HUES48 (cell line): ENCODE measurements at regions not wholly inside any gene's neighbourhood (a gene's known extent, or its start where the extent isn't known, plus 50 kb on each side); places are given as distances from the start of the nearest gene placed in this dataset.

Experiments
- H3K27ac ChIP-seq: one replicate; pipeline ENCODE4 v1.7.0; 2013; ENCODE audit warnings: low read depth, low read length, inconsistent platforms
- H3K27me3 ChIP-seq: 2 replicates; pipeline ENCODE4 v1.6.1; 2013; ENCODE audit warnings: mild to moderate bottlenecking, low read length; ENCODE audit not compliant: control insufficient read depth, insufficient read depth
- H3K36me3 ChIP-seq: 2 replicates; pipeline ENCODE4 v1.6.1; 2013; ENCODE audit warnings: low read length; ENCODE audit not compliant: control insufficient read depth, insufficient read depth
- H3K4me1 ChIP-seq: 2 replicates; pipeline ENCODE4 v1.6.1; 2013; ENCODE audit warnings: mild to moderate bottlenecking, low read length; ENCODE audit not compliant: control insufficient read depth, insufficient read depth
- H3K4me3 ChIP-seq: 2 replicates; pipeline ENCODE4 v1.5.1; 2013; ENCODE audit warnings: mild to moderate bottlenecking, low read depth, low read length
- H3K9ac ChIP-seq: 2 replicates; pipeline ENCODE4 v1.6.1; 2013; ENCODE audit warnings: mild to moderate bottlenecking, low read depth, low read length, moderate library complexity
- H3K9me3 ChIP-seq: 2 replicates; pipeline ENCODE4 v1.6.1; 2013; ENCODE audit warnings: low read length; ENCODE audit not compliant: control insufficient read depth, insufficient read depth

GRCh38 chrX:58051346-58051745 is 141.1 kb upstream of the ZXDA start:
- H3K9ac ChIP-seq = no peak overlapping the region
- no peak overlapping the region for H3K27ac ChIP-seq
- no peaks in the 10 kb centered on the region for H3K4me1 ChIP-seq
- no peaks in the 10 kb centered on the region for H3K36me3 ChIP-seq
- no peaks in the 10 kb centered on the region for H3K27me3 ChIP-seq
- H3K4me3 ChIP-seq = no peak overlapping the region
- H3K9me3 ChIP-seq = peaks cover 94% of the 10 kb centered on the region

- no peak overlapping the region for H3K27ac ChIP-seq
- H3K9me3 ChIP-seq = peaks cover 83% of the 10 kb centered on the region
- H3K27me3 ChIP-seq = no peaks in the 10 kb centered on the region
- no peaks in the 10 kb centered on the region for H3K4me1 ChIP-seq
- no peaks in the 10 kb centered on the region for H3K36me3 ChIP-seq
- no peak overlapping the region for H3K4me3 ChIP-seq
- no peak overlapping the region for H3K9ac ChIP-seq
These were observed 133.9 kb upstream of the ZXDA start for GRCh38 chrX:58044130-58044529.

GRCh38 chrX:58025979-58026378 is 115.7 kb upstream of the ZXDA start:
- H3K27ac ChIP-seq = no peak overlapping the region
- H3K9ac ChIP-seq = no peak overlapping the region
- peaks cover 97% of the 10 kb centered on the region for H3K9me3 ChIP-seq
- no peaks in the 10 kb centered on the region for H3K4me1 ChIP-seq
- no peaks in the 10 kb centered on the region for H3K27me3 ChIP-seq
- H3K4me3 ChIP-seq = no peak overlapping the region
- H3K36me3 ChIP-seq = no peaks in the 10 kb centered on the region

- no peaks in the 10 kb centered on the region for H3K4me1 ChIP-seq
- peaks cover 79% of the 10 kb centered on the region for H3K9me3 ChIP-seq
- no peaks in the 10 kb centered on the region for H3K36me3 ChIP-seq
- no peak overlapping the region for H3K4me3 ChIP-seq
- no peaks in the 10 kb centered on the region for H3K27me3 ChIP-seq
- H3K27ac ChIP-seq = no peak overlapping the region
- no peak overlapping the region for H3K9ac ChIP-seq
These were observed 75.7 kb upstream of the ZXDA start for GRCh38 chrX:57985951-57986350.

GRCh38 chrX:57984620-57985019 is 74.4 kb upstream of the ZXDA start:
- H3K27ac ChIP-seq = no peak overlapping the region
- H3K9ac ChIP-seq = no peak overlapping the region
- H3K4me3 ChIP-seq = no peak overlapping the region
- H3K36me3 ChIP-seq = no peaks in the 10 kb centered on the region
- no peaks in the 10 kb centered on the region for H3K4me1 ChIP-seq
- H3K27me3 ChIP-seq = no peaks in the 10 kb centered on the region
- peaks cover 66% of the 10 kb centered on the region for H3K9me3 ChIP-seq

GRCh38 chrX:57977992-57978391 is 67.7 kb upstream of the ZXDA start:
- H3K9me3 ChIP-seq = peaks cover 62% of the 10 kb centered on the region
- no peak overlapping the region for H3K9ac ChIP-seq

GRCh38 chrX:57964975-57965374 is 54.7 kb upstream of the ZXDA start:
- no peak overlapping the region for H3K4me3 ChIP-seq
- no peaks in the 10 kb centered on the region for H3K4me1 ChIP-seq
- no peak overlapping the region for H3K9ac ChIP-seq
- peaks cover 97% of the 10 kb centered on the region for H3K9me3 ChIP-seq
- no peak overlapping the region for H3K27ac ChIP-seq
- no peaks in the 10 kb centered on the region for H3K27me3 ChIP-seq
- H3K36me3 ChIP-seq = no peaks in the 10 kb centered on the region

More at GRCh38 chrX:57977992-57978391, 67.7 kb upstream of the ZXDA start:
- no peaks in the 10 kb centered on the region for H3K27me3 ChIP-seq
- H3K4me3 ChIP-seq = no peak overlapping the region
- H3K27ac ChIP-seq = no peak overlapping the region
- no peaks in the 10 kb centered on the region for H3K4me1 ChIP-seq
- H3K36me3 ChIP-seq = no peaks in the 10 kb centered on the region
